ENCODE measurements at regions not wholly inside any gene's neighbourhood (a gene's known extent, or its start where the extent isn't known, plus 50 kb on each side); places are given as distances from the start of the nearest gene placed in this dataset.

DNA sequence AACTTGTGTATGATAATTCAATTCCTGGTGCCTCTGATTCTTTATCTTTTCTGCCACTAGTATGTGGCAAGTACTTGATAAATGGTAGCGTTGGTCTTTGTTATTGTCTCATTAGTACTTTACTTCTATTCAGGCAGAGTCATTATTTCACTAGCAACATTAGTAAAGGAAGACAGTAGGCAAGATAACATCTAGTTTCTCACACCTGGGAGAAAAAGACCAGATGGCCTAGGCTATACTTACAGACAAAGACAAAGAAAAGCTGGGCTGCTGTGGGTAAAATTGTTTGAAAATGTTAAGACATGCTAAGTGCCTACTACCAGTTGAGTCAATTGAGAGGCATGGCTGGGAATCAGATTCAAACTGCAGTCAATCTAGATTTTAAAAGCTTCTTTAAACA is 198.7 kb upstream of the CMC1 start:
- TF ChIP-seq CTCF (IDR thresholded peaks at IDR 0.05) (no peak), POLR2A (IDR thresholded peaks at IDR 0.05) (no peak)
